GM12878 (cell line): ENCODE measurements at regions not wholly inside any gene's neighbourhood (a gene's known extent, or its start where the extent isn't known, plus 50 kb on each side); places are given as distances from the start of the nearest gene placed in this dataset.

Experiments
- ATAC-seq: fragments of 200-7000 bp; cut with Tn5 transposase; 3 replicates; pipeline ENCODE4 v1.9.1; 2020; ENCODE audit warnings: mild to moderate bottlenecking, moderate library complexity
- BruUV-seq: library from RNA; stranded (reverse); fragments of 400-500 nt; replicated peaks from 2 replicates; lab custom pipeline; 2021; lab: Mats Ljungman, UMichigan
- CTCF ChIA-PET: fragments of 300-600 bp; sonication (Branson Sonifier 250); formaldehyde crosslinking; extraction: SDS; loops from one replicate; lab custom pipeline; 2021; ENCODE audit warnings: inconsistent platforms; lab: Yijun Ruan, JAX
- POLR2A ChIA-PET: fragments of 350-600 bp; formaldehyde crosslinking; extraction: SDS; loops from one replicate; lab custom pipeline; 2021; ENCODE audit warnings: inconsistent platforms; lab: Charles Lee
- RAD21 ChIA-PET: fragments of 300-600 bp; sonication (Branson Sonifier 250); formaldehyde crosslinking; loops from one replicate; lab custom pipeline; 2023; ENCODE audit warnings: antibody characterized with exemption; ENCODE audit not compliant: unreplicated experiment; lab: Charles Lee
- SMC1A ChIA-PET: fragments of 300-600 bp; sonication (Branson Sonifier 250); formaldehyde crosslinking; loops from one replicate; lab custom pipeline; 2023; ENCODE audit not compliant: unreplicated experiment, uncharacterized antibody; lab: Charles Lee
- DNase-seq: peaks from one replicate; pipeline ENCODE4 v3.0.0-alpha.2; 2011; ENCODE audit warnings: low read depth, low spot score
- FAIRE-seq: peaks from 3 replicates; lab custom pipeline; 2011; peaks lifted over from hg19 to GRCh38; lab: Jason Lieb, UNC
- H2AFZ ChIP-seq: 2 replicates; pipeline ENCODE4 v1.6.0; 2011; ENCODE audit warnings: low read depth, low read length, control low read depth; ENCODE audit not compliant: control insufficient read depth
- H3K27ac ChIP-seq: 2 replicates; pipeline ENCODE4 v1.5.1; 2011; ENCODE audit warnings: control low read depth; ENCODE audit not compliant: control insufficient read depth, insufficient read depth
- H3K27me3 ChIP-seq, 2 experiments: replicated peaks in 1 of 2; 2 replicates each; pipeline versions ENCODE4 v1.6.0 to v1.6.1; 2011; ENCODE audit warnings: low read length in 1 of 2; ENCODE audit not compliant: control insufficient read depth in 2 of 2, insufficient read depth in 2 of 2
- H3K36me3 ChIP-seq, 2 experiments: 2 replicates each; pipeline ENCODE4 v1.5.1; 2011; ENCODE audit warnings: low read length in 1 of 2; ENCODE audit not compliant: control insufficient read depth in 2 of 2, insufficient read depth in 2 of 2
- H3K4me1 ChIP-seq: 2 replicates; pipeline ENCODE4 v1.6.1; 2011; ENCODE audit warnings: mild to moderate bottlenecking, low read length, moderate library complexity, mixed read lengths; ENCODE audit not compliant: control insufficient read depth, insufficient read depth
- H3K4me2 ChIP-seq: 2 replicates; pipeline ENCODE4 v1.6.0; 2011; ENCODE audit warnings: control low read depth; ENCODE audit not compliant: control insufficient read depth, insufficient read depth
- H3K4me3 ChIP-seq: fragments of 200-600 bp; sonication (generic); 2 replicates; pipeline ENCODE4 v1.5.1; 2016
- H3K79me2 ChIP-seq: 2 replicates; pipeline ENCODE4 v1.6.0; 2011; ENCODE audit warnings: low read length; ENCODE audit not compliant: control insufficient read depth, insufficient read depth
- H3K9ac ChIP-seq: 2 replicates; pipeline ENCODE4 v1.8.0; 2011; ENCODE audit warnings: low read length, control low read depth, mixed read lengths; ENCODE audit not compliant: control insufficient read depth, insufficient read depth
- H3K9me3 ChIP-seq: replicated peaks from 3 replicates; pipeline ENCODE4 v1.5.1; 2011; ENCODE audit warnings: mild to moderate bottlenecking, low read length; ENCODE audit not compliant: control insufficient read depth, insufficient read depth
- H4K20me1 ChIP-seq: 2 replicates; pipeline ENCODE4 v1.6.0; 2011; ENCODE audit not compliant: control insufficient read depth, insufficient read depth
- ASH2L ChIP-seq: fragments of 300-600, 200-600 bp; sonication (generic); IDR thresholded peaks from 2 replicates; pipeline ENCODE4 v1.6.1; 2017; ENCODE audit warnings: low read depth, mild to moderate bottlenecking, borderline replicate concordance
- EZH2 ChIP-seq: IDR thresholded peaks from 2 replicates; pipeline ENCODE4 v1.6.1; 2012; ENCODE audit warnings: low read depth, mild to moderate bottlenecking, control low read depth, inconsistent platforms, low read length, borderline replicate concordance; ENCODE audit not compliant: control insufficient read depth
- FOS ChIP-seq: IDR thresholded peaks from 3 replicates; pipeline ENCODE4 v1.6.1; 2011; ENCODE audit warnings: borderline replicate concordance; ENCODE audit not compliant: insufficient read length; ENCODE audit errors: extremely low read depth
- HDGF ChIP-seq: fragments of 450-650 bp; IDR thresholded peaks from 2 replicates; pipeline ENCODE4 v1.6.1; 2016; ENCODE audit warnings: antibody characterized with exemption
- KAT2A ChIP-seq: conservative IDR thresholded peaks from 2 replicates; pipeline ENCODE4 v1.6.1; 2011; ENCODE audit warnings: low read depth, low read length; ENCODE audit not compliant: control insufficient read depth
- LARP7 ChIP-seq: fragments of 450-650 bp; IDR thresholded peaks from 2 replicates; pipeline ENCODE4 v1.6.1; 2017; ENCODE audit warnings: mild to moderate bottlenecking
- PAX8 ChIP-seq: fragments of 450-650 bp; IDR thresholded peaks from 2 replicates; pipeline ENCODE4 v1.6.1; 2017; ENCODE audit warnings: mild to moderate bottlenecking, moderate library complexity
- PKNOX1 ChIP-seq: fragments of 450-650 bp; IDR thresholded peaks from 2 replicates; pipeline ENCODE4 v1.6.1; 2016; ENCODE audit warnings: mild to moderate bottlenecking
- PML ChIP-seq: IDR thresholded peaks from 2 replicates; pipeline ENCODE4 v1.6.1; 2012; ENCODE audit warnings: low read length, inconsistent platforms
- SREBF2 ChIP-seq: IDR thresholded peaks from 2 replicates; pipeline ENCODE4 v1.6.1; 2012; ENCODE audit warnings: mild to moderate bottlenecking, low read length
- TBL1XR1 ChIP-seq: IDR thresholded peaks from 2 replicates; pipeline ENCODE4 v1.6.1; 2012; ENCODE audit warnings: low read depth, low read length, improper control_type of control experiment
- WGBS: methylation state at CpG from one replicate; pipeline ENCODE4 v1.1.6; 2016; ENCODE audit warnings: low lambda C conversion rate; ENCODE audit not compliant: insufficient replicate concordance, insufficient coverage; ENCODE audit errors: missing lambda C conversion rate; 5-methylcytosine and 5-hydroxymethylcytosine counted together
- in situ Hi-C: fragments of 300-500 bp; cut with MboI; formaldehyde crosslinking; loops from 9 replicates; pipeline ENCODE4 v1.14.3; 2018; ENCODE audit warnings: mixed read lengths
- intact Hi-C: fragments of 100-400 bp; cut with micrococcal nuclease; formaldehyde crosslinking; loops from one replicate; pipeline ENCODE4 v1.14.2; 2022; ENCODE audit not compliant: unreplicated experiment

- no peaks in the 10 kb centered on the region for H4K20me1 ChIP-seq
- DNase-seq (no peak), ATAC-seq (no peak)
- H3K79me2 ChIP-seq: no peaks in the 10 kb centered on the region
- POLR2A ChIA-PET: no interaction called here
- no peak overlapping the region for H3K4me3 ChIP-seq
- H3K9me3 ChIP-seq: no peaks in the 10 kb centered on the region; the same call in 2 of the 3 replicates
- no peak for TF ChIP-seq PAX8
- no peak for TF ChIP-seq EZH2
- TF ChIP-seq TBL1XR1: no peak
- no peak for TF ChIP-seq LARP7
- TF ChIP-seq FOS: no peak
- TF ChIP-seq ASH2L: no peak
- no peak for TF ChIP-seq KAT2A
- TF ChIP-seq PKNOX1: no peak
- no peak for TF ChIP-seq HDGF
- TF ChIP-seq PML: no peak
- no peak for TF ChIP-seq SREBF2
- TF ChIP-seq, all 136 proteins: peak for 0
- 41% methylated on average over 4 of the region's 4 CpGs for WGBS
- intact Hi-C loops: no loop called here
- Histone ChIP-seq H3K27me3 (no peaks in the 10 kb centered on the region), H3K36me3 (no peaks in the 10 kb centered on the region), H3K9ac (no peak overlapping the region), H2AFZ (no peak overlapping the region), H3K4me1 (no peaks in the 10 kb centered on the region), H3K4me2 (no peak overlapping the region), H3K27ac (no peak overlapping the region)
- ChIA-PET SMC1A (no interaction called here), CTCF (no interaction called here), RAD21 (no interaction called here)
- BruUV-seq: no TSS peak
- in situ Hi-C loops: no loop called here
- no peak for FAIRE-seq
Observed at GRCh38 chr5:2188661-2189060, 305.9 kb upstream of the IRX4 start.
